ENCODE measurements at regions not wholly inside any gene's neighbourhood (a gene's known extent, or its start where the extent isn't known, plus 50 kb on each side); places are given as distances from the start of the nearest gene placed in this dataset.

- no peak overlapping the region for H3K4me2 ChIP-seq (ENCODE audit: insufficient read depth in 1 of 2, low read depth in 2 of 2, low read length in 2 of 2)
- H3K56ac ChIP-seq (replicated peaks; ENCODE audit: insufficient read length, low read depth, low read length) = no peak overlapping the region
- H4K91ac ChIP-seq (replicated peaks; ENCODE audit: insufficient read length, low read length) = no peak overlapping the region
- H4K20me1 ChIP-seq (replicated peaks in 1 of 2; ENCODE audit: control insufficient read depth in 1 of 2, insufficient read depth in 2 of 2, low read length in 2 of 2) = no peaks in the 10 kb centered on the region
- no peaks in the 10 kb centered on the region for H3K36me3 ChIP-seq (ENCODE audit: control insufficient read depth in 2 of 4, insufficient read depth in 4 of 4, low read length in 3 of 4)
- no peaks in the 10 kb centered on the region for H3K9me3 ChIP-seq (ENCODE audit: insufficient read depth in 2 of 2, low read depth in 1 of 2, low read length in 1 of 2)
- no peak overlapping the region for H2AFZ ChIP-seq (ENCODE audit: low read length)
- FAIRE-seq = no peak
- POLR2A ChIA-PET (ENCODE audit: partially characterized antibody) = no interaction called here
- CTCF ChIA-PET (ENCODE audit: partially characterized antibody) = no interaction called here
- no peak overlapping the region for H3K4ac ChIP-seq (replicated peaks; ENCODE audit: insufficient read length, low read depth, low read length)
- H3K9ac ChIP-seq (replicated peaks in 1 of 4; ENCODE audit: extremely low read depth in 1 of 4, low read depth in 3 of 4, low read length in 3 of 4) = no peak overlapping the region
- H3K79me2 ChIP-seq (ENCODE audit: control insufficient read depth in 1 of 2, insufficient read depth in 2 of 2, low read length in 2 of 2) = no peaks in the 10 kb centered on the region
- H4K8ac ChIP-seq (ENCODE audit: extremely low read depth, insufficient read depth, low read length) = no peak overlapping the region
- H3K23me2 ChIP-seq (ENCODE audit: low read depth, low read length) = no peaks in the 10 kb centered on the region
- no peak overlapping the region for H3K23ac ChIP-seq (ENCODE audit: insufficient read length)
- no peaks in the 10 kb centered on the region for H3K79me1 ChIP-seq (ENCODE audit: low read depth, low read length)
- DNase-seq (ENCODE audit: low read depth in 1 of 2, low spot score in 2 of 2) = no peak
- no peak overlapping the region for H3K14ac ChIP-seq (ENCODE audit: insufficient read length)
- H3K27me3 ChIP-seq (replicated peaks in 1 of 4; ENCODE audit: control insufficient read depth in 3 of 4, extremely low read depth in 1 of 4, insufficient read depth in 3 of 4, low read length in 3 of 4) = no peaks in the 10 kb centered on the region
- H4K5ac ChIP-seq (ENCODE audit: insufficient read length, low read depth, low read length) = no peak overlapping the region
- no peak overlapping the region for H2BK120ac ChIP-seq (replicated peaks; ENCODE audit: low read depth, low read length)
- TF ChIP-seq RXRA (IDR thresholded peaks at IDR 0.05; ENCODE audit: insufficient read depth, low read depth, low read length) (no peak), BRCA1 (IDR thresholded peaks at IDR 0.05; ENCODE audit: low read depth, low read length) (no peak), KDM5A (IDR thresholded peaks at IDR 0.05; ENCODE audit: low read length) (no peak), CHD1 (IDR thresholded peaks at IDR 0.05; ENCODE audit: low read depth, low read length) (no peak), SP2 (IDR thresholded peaks at IDR 0.05; ENCODE audit: low read length) (no peak), ASH2L (IDR thresholded peaks at IDR 0.05; ENCODE audit: low read length) (no peak), SUZ12 (IDR thresholded peaks at IDR 0.05; ENCODE audit: low read length) (no peak), FOSL1 (IDR thresholded peaks at IDR 0.05; ENCODE audit: insufficient read depth, low read depth, low read length) (no peak)
- no peak overlapping the region for H2BK12ac ChIP-seq (ENCODE audit: low read depth, low read length)
- H3K4me1 ChIP-seq (replicated peaks in 1 of 4; ENCODE audit: control insufficient read depth in 3 of 4, insufficient read depth in 4 of 4, low read length in 3 of 4) = no peaks in the 10 kb centered on the region
- 79% methylated on average over 1 of the region's 1 CpG; no CpG with 5 or more reads in 1 of the 2 experiments for WGBS, 2 experiments (ENCODE audit: extremely low coverage in 1 of 2, insufficient coverage in 1 of 2, insufficient read length in 1 of 2, insufficient replicate concordance in 2 of 2, low coverage in 1 of 2, low lambda C conversion rate in 2 of 2, missing lambda C conversion rate in 1 of 2)
- no peak overlapping the region for H2BK5ac ChIP-seq (ENCODE audit: low read depth, low read length)
- H2AK5ac ChIP-seq (ENCODE audit: low read depth, low read length) = no peak overlapping the region
- no peak overlapping the region for H3K18ac ChIP-seq (ENCODE audit: extremely low read depth, low read length)
- no peak overlapping the region for H2BK20ac ChIP-seq (ENCODE audit: low read length)
- H3K4me3 ChIP-seq (ENCODE audit: extremely low read depth in 1 of 4, insufficient read depth in 2 of 4, low read depth in 3 of 4, low read length in 4 of 4) = no peak overlapping the region
- no peak overlapping the region for H3K27ac ChIP-seq (ENCODE audit: low read depth, low read length)
- no peak overlapping the region for H2BK15ac ChIP-seq (ENCODE audit: low read length)
These were observed 150.2 kb upstream of the MAN1A1 start for GRCh38 chr6:119499797-119500196.
